ENCODE measurements at regions not wholly inside any gene's neighbourhood (a gene's known extent, or its start where the extent isn't known, plus 50 kb on each side); places are given as distances from the start of the nearest gene placed in this dataset.

- DNase-seq = no peak
- Histone ChIP-seq H3K4me3 (ENCODE audit: low read depth in 1 of 2, low read length in 2 of 2) (no peak overlapping the region), H3K9me3 (ENCODE audit: insufficient read depth, low read length, severe bottlenecking) (no peaks in the 10 kb centered on the region), H3K4me2 (ENCODE audit: insufficient read depth, low read length) (no peak overlapping the region), H2AFZ (ENCODE audit: low read depth, low read length) (no peak overlapping the region), H3K27ac (ENCODE audit: low read length) (no peak overlapping the region), H3K79me2 (ENCODE audit: insufficient read depth, low read length) (no peaks in the 10 kb centered on the region), H3K4me1 (ENCODE audit: insufficient read depth, low read length) (no peaks in the 10 kb centered on the region), H3K9ac (ENCODE audit: low read depth, low read length) (no peak overlapping the region), H4K20me1 (ENCODE audit: insufficient read depth, low read length) (no peaks in the 10 kb centered on the region), H3K27me3 (ENCODE audit: insufficient read depth, low read length, poor library complexity) (peaks cover 13% of the 10 kb centered on the region), H3K36me3 (ENCODE audit: insufficient read depth, low read length) (no peaks in the 10 kb centered on the region)
- TF ChIP-seq CTCF (IDR thresholded peaks at IDR 0.05; ENCODE audit: borderline replicate concordance, extremely low read depth, low read length, poor library complexity, severe bottlenecking) = no peak
- TF ChIP-seq EZH2 (IDR thresholded peaks at IDR 0.05; ENCODE audit: borderline replicate concordance, low read depth, low read length, severe bottlenecking) = no peak
- no peak for ATAC-seq (ENCODE audit: insufficient read depth, low read depth)
Measured at GRCh38 chr7:7044806-7045205, 137.5 kb upstream of the C1GALT1 start.

GRCh38 chr7:7048213-7048612 lies 134.1 kb upstream of the C1GALT1 start:
- TF ChIP-seq CTCF (IDR thresholded peaks at IDR 0.05; ENCODE audit: borderline replicate concordance, extremely low read depth, low read length, poor library complexity, severe bottlenecking) = no peak
- no peak overlapping the region for H3K9ac ChIP-seq (ENCODE audit: low read depth, low read length)
- H3K36me3 ChIP-seq (ENCODE audit: insufficient read depth, low read length) = no peaks in the 10 kb centered on the region
- peaks cover 6% of the 10 kb centered on the region for H3K27me3 ChIP-seq (ENCODE audit: insufficient read depth, low read length, poor library complexity)
- no peaks in the 10 kb centered on the region for H3K9me3 ChIP-seq (ENCODE audit: insufficient read depth, low read length, severe bottlenecking)
- H3K27ac ChIP-seq (ENCODE audit: low read length) = no peak overlapping the region
- H3K4me3 ChIP-seq (ENCODE audit: low read depth in 1 of 2, low read length in 2 of 2) = no peak overlapping the region
- no peak overlapping the region for H3K4me2 ChIP-seq (ENCODE audit: insufficient read depth, low read length)
- ATAC-seq (ENCODE audit: insufficient read depth, low read depth) = no peak
- no peaks in the 10 kb centered on the region for H3K4me1 ChIP-seq (ENCODE audit: insufficient read depth, low read length)
- no peak overlapping the region for H2AFZ ChIP-seq (ENCODE audit: low read depth, low read length)
- no peaks in the 10 kb centered on the region for H3K79me2 ChIP-seq (ENCODE audit: insufficient read depth, low read length)
- DNase-seq = no peak
- H4K20me1 ChIP-seq (ENCODE audit: insufficient read depth, low read length) = no peaks in the 10 kb centered on the region

- Histone ChIP-seq H3K9ac (ENCODE audit: low read depth, low read length) (no peak overlapping the region), H3K27me3 (ENCODE audit: insufficient read depth, low read length, poor library complexity) (peaks cover 3% of the 10 kb centered on the region), H3K4me3 (ENCODE audit: low read depth in 1 of 2, low read length in 2 of 2) (no peak overlapping the region), H3K79me2 (ENCODE audit: insufficient read depth, low read length) (no peaks in the 10 kb centered on the region), H4K20me1 (ENCODE audit: insufficient read depth, low read length) (no peaks in the 10 kb centered on the region), H3K4me2 (ENCODE audit: insufficient read depth, low read length) (no peak overlapping the region), H3K27ac (ENCODE audit: low read length) (no peak overlapping the region), H3K9me3 (ENCODE audit: insufficient read depth, low read length, severe bottlenecking) (no peaks in the 10 kb centered on the region), H2AFZ (ENCODE audit: low read depth, low read length) (no peak overlapping the region), H3K4me1 (ENCODE audit: insufficient read depth, low read length) (no peaks in the 10 kb centered on the region), H3K36me3 (ENCODE audit: insufficient read depth, low read length) (no peaks in the 10 kb centered on the region)
- DNase-seq (no peak), ATAC-seq (ENCODE audit: insufficient read depth, low read depth) (no peak)
- TF ChIP-seq EZH2 (IDR thresholded peaks at IDR 0.05; ENCODE audit: borderline replicate concordance, low read depth, low read length, severe bottlenecking) (no peak), CTCF (IDR thresholded peaks at IDR 0.05; ENCODE audit: borderline replicate concordance, extremely low read depth, low read length, poor library complexity, severe bottlenecking) (no peak)
Measured at GRCh38 chr7:7051206-7051877, 131.0 kb upstream of the C1GALT1 start.

Measured in DND-41 (cell line).